Fibroblast of mammary gland (primary cell): ENCODE measurements at regions not wholly inside any gene's neighbourhood (a gene's known extent, or its start where the extent isn't known, plus 50 kb on each side); places are given as distances from the start of the nearest gene placed in this dataset.

Experiments
- DNase-seq: peaks from one replicate; pipeline ENCODE4 v3.0.0-alpha.2; 2010; ENCODE audit warnings: low read depth
- H3K4me3 ChIP-seq: 2 replicates; pipeline ENCODE4 v1.5.1; 2011; ENCODE audit warnings: low read depth, mild to moderate bottlenecking, low read length, moderate library complexity; ENCODE audit not compliant: control insufficient read depth
- TF ChIP-seq, protein P1 (sequence below): conservative IDR thresholded peaks from 2 replicates; pipeline ENCODE4 v1.5.1; 2011; ENCODE audit warnings: low read depth, low read length, inconsistent platforms; ENCODE audit not compliant: control insufficient read depth, insufficient read depth

DNA sequence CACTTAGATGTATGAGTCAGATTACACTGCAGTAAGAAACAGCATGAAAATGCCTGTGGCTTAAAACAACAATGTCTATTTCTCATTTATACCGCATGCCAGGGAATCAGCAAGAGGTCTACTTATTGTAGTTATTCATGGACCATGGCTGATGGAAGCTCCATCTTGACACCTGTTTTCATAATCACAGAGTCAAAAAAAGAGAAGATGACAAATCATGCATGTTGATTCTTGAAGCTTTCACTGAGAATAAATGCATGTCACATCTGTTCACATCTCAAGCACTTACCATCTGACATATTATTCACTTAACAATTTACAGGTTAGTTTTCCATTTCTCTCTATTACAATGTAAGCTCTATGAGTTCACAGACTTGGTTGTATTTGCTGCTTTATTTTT lies 194.2 kb upstream of the SLITRK2 start:
- TF ChIP-seq, protein P1, sequence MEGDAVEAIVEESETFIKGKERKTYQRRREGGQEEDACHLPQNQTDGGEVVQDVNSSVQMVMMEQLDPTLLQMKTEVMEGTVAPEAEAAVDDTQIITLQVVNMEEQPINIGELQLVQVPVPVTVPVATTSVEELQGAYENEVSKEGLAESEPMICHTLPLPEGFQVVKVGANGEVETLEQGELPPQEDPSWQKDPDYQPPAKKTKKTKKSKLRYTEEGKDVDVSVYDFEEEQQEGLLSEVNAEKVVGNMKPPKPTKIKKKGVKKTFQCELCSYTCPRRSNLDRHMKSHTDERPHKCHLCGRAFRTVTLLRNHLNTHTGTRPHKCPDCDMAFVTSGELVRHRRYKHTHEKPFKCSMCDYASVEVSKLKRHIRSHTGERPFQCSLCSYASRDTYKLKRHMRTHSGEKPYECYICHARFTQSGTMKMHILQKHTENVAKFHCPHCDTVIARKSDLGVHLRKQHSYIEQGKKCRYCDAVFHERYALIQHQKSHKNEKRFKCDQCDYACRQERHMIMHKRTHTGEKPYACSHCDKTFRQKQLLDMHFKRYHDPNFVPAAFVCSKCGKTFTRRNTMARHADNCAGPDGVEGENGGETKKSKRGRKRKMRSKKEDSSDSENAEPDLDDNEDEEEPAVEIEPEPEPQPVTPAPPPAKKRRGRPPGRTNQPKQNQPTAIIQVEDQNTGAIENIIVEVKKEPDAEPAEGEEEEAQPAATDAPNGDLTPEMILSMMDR: no peak
- no peak for DNase-seq
- no peak overlapping the region for H3K4me3 ChIP-seq

DNA sequence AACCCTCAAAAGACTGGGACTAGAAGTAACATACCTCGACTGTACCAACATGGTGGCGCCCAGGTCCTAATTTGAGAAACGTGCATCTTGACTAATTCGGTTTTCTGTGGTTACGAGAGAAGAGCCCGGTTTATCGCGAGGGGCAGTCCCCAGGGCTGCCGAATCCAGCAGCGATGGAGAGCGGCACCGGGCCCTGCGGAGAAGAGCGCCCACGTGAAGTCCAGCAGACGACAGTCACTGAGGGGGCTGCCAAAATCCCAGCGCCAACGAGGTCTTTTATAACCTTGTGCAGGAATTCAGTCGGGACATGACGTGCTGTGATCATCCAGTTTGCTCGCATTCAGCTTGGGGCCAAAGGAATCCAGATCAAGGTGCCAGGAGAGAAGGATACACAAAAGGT lies 187.5 kb upstream of the SLITRK2 start:
- DNase-seq: no peak
- TF ChIP-seq, protein P1: no peak

DNA sequence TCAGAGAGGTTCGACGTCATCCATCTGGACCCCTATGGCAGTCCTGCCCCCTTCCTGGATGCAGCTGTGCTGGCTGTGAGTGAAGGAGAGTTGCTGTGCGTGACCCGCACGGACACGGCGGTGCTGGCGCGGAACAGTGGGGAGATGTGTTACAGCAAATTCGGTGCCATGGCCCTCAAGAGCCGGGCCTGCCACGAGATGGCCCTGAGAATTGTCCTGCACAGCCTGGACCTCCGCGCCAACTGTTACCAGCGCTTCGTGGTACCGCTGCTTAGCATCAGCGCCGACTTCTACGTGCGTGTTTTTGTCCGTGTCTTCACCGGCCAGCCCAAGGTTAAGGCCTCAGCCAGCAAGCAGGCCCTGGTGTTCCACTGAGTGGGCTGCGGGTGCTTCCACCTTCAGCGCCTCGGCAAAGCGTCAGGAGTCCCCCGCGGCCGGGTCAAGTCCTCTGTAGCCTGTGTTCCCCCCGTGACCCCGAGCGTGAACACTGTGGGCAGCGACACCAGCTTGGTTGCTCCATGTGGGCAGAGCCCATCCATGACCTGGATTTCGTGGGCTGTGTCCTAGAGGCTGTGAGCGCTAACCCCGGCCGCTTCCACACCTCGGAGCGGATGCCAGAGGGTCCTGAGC lies 186.7 kb upstream of the SLITRK2 start:
- H3K4me3 ChIP-seq: no peak overlapping the region
- no peak for DNase-seq
- TF ChIP-seq, protein P1: no peak

More for the DNA sequence above, 187.5 kb upstream of the SLITRK2 start:
- no peak overlapping the region for H3K4me3 ChIP-seq

DNA sequence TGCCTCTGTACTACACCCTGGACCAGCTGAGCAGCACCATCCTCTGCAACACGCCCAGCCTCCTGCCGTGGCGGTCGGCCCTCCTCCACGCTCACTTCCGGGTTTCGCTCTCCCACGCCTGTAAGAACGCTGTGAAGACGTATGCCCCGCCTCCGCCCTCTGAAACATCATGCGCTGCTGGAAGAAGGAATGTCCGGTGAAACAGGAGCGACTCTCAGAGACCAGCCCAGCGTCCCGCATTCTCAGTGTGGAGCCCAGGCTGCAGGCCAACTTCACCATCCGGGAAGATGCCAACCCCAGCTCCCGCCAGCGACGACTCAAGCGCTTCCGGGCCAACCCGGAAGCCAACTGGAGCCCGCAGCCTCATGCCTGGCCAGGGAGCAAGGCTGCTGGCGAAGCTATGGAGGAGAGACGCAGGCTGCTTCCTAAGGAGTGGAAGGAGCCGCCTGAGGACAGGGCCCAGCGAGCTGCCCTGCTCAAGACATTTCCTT lies 186.1 kb upstream of the SLITRK2 start:
- TF ChIP-seq, protein P1: no peak
- no peak overlapping the region for H3K4me3 ChIP-seq
- DNase-seq: no peak

GRCh38 chrX:145654486-145654885 lies 163.1 kb upstream of the SLITRK2 start:
- no peak for DNase-seq
- no peak overlapping the region for H3K4me3 ChIP-seq
- TF ChIP-seq, protein P1: no peak

DNA sequence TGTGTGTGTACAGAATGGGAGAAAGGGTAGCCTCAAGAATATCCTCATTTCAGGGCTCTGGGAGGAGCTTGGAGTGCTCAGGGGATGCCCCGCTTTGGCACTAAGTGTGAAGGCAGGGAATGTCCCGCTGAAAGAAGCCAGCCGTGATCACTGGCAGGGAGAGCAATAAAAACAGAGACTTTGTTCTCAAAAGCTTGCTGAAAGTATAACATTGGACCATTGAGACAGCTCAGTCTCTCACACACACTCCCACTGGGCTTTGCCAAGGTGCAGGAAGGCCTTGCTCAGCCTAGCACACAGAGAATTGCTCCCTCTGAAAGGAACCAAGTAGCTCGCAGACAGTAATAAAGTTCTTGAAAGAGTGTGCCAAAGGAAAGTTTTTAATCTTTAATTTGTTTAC lies 143.8 kb upstream of the SLITRK2 start:
- no peak overlapping the region for H3K4me3 ChIP-seq
- DNase-seq: no peak
- TF ChIP-seq, protein P1: no peak

- TF ChIP-seq, protein P1: no peak
- H3K4me3 ChIP-seq: no peak overlapping the region
- DNase-seq: no peak
Measured at GRCh38 chrX:145677109-145677817, 140.4 kb upstream of the SLITRK2 start.
